ENCODE measurements at regions not wholly inside any gene's neighbourhood (a gene's known extent, or its start where the extent isn't known, plus 50 kb on each side); places are given as distances from the start of the nearest gene placed in this dataset.
A peak's percentile ranks its signal among the peaks of the same experiment; 100 is the strongest.
"Not testable (repeated sequence)": the region's sequence is repeated elsewhere in the genome, so short reads cannot be mapped to it uniquely, and the experiment has no call there.

- no peaks in the 10 kb centered on the region for H3K9me3 ChIP-seq (ENCODE audit: control insufficient read depth, low read length)
- no peak overlapping the region for H3K4me3 ChIP-seq (ENCODE audit: extremely low read depth, insufficient read depth, low read length, poor library complexity, severe bottlenecking)
- H3K36me3 ChIP-seq (ENCODE audit: control insufficient read depth, insufficient read depth, low read length), result no peaks in the 10 kb centered on the region
- peaks cover 4% of the 10 kb centered on the region for H3K4me1 ChIP-seq (ENCODE audit: control insufficient read depth, insufficient read depth, low read length, poor library complexity, severe bottlenecking)
- WGBS, 2 experiments (ENCODE audit: insufficient coverage in 2 of 2), result 65 to 78% methylated on average over 3 to 4 of the region's 5 CpGs
- H3K27ac ChIP-seq (ENCODE audit: low read depth, low read length, severe bottlenecking), result no peak overlapping the region
Observed at GRCh38 chr10:34908481-34908880, 93.4 kb upstream of the PARD3 start.

GRCh38 chr10:34907743-34908430 is 92.8 kb upstream of the PARD3 start:
- H3K9me3 ChIP-seq (ENCODE audit: control insufficient read depth, low read length), result no peaks in the 10 kb centered on the region
- peaks cover 4% of the 10 kb centered on the region for H3K4me1 ChIP-seq (ENCODE audit: control insufficient read depth, insufficient read depth, low read length, poor library complexity, severe bottlenecking)
- 79% methylated on average over 3 of the region's 5 CpGs; no CpG with 5 or more reads in 1 of the 2 experiments for WGBS, 2 experiments (ENCODE audit: insufficient coverage in 2 of 2)
- no peaks in the 10 kb centered on the region for H3K36me3 ChIP-seq (ENCODE audit: control insufficient read depth, insufficient read depth, low read length)
- no peak overlapping the region for H3K27ac ChIP-seq (ENCODE audit: low read depth, low read length, severe bottlenecking)
- no peak overlapping the region for H3K4me3 ChIP-seq (ENCODE audit: extremely low read depth, insufficient read depth, low read length, poor library complexity, severe bottlenecking)

GRCh38 chr10:34906067-34906965 is 91.2 kb upstream of the PARD3 start:
- no peak overlapping the region for H3K27ac ChIP-seq (ENCODE audit: low read depth, low read length, severe bottlenecking)
- H3K9me3 ChIP-seq (ENCODE audit: control insufficient read depth, low read length), result no peaks in the 10 kb centered on the region
- WGBS, 2 experiments (ENCODE audit: insufficient coverage in 2 of 2), result 84 to 87% methylated on average over 27 to 28 of the region's 29 CpGs
- H3K4me1 ChIP-seq (ENCODE audit: control insufficient read depth, insufficient read depth, low read length, poor library complexity, severe bottlenecking), result peaks cover 4% of the 10 kb centered on the region
- no peaks in the 10 kb centered on the region for H3K36me3 ChIP-seq (ENCODE audit: control insufficient read depth, insufficient read depth, low read length)
- no peak overlapping the region for H3K4me3 ChIP-seq (ENCODE audit: extremely low read depth, insufficient read depth, low read length, poor library complexity, severe bottlenecking)

GRCh38 chr10:34905200-34905927 is 90.3 kb upstream of the PARD3 start:
- H3K9me3 ChIP-seq (ENCODE audit: control insufficient read depth, low read length), result no peaks in the 10 kb centered on the region
- 88 to 91% methylated on average over 7 to 8 of the region's 9 CpGs for WGBS, 2 experiments (ENCODE audit: insufficient coverage in 2 of 2)
- H3K27ac ChIP-seq (ENCODE audit: low read depth, low read length, severe bottlenecking), result peak overlapping the region; percentile 25
- H3K4me3 ChIP-seq (ENCODE audit: extremely low read depth, insufficient read depth, low read length, poor library complexity, severe bottlenecking), result no peak overlapping the region
- no peaks in the 10 kb centered on the region for H3K36me3 ChIP-seq (ENCODE audit: control insufficient read depth, insufficient read depth, low read length)
- peaks cover 4% of the 10 kb centered on the region for H3K4me1 ChIP-seq (ENCODE audit: control insufficient read depth, insufficient read depth, low read length, poor library complexity, severe bottlenecking)

- WGBS, 2 experiments (ENCODE audit: insufficient coverage in 2 of 2), result 91% methylated on average over 4 to 6 of the region's 6 CpGs
- no peaks in the 10 kb centered on the region for H3K36me3 ChIP-seq (ENCODE audit: control insufficient read depth, insufficient read depth, low read length)
- H3K4me1 ChIP-seq (ENCODE audit: control insufficient read depth, insufficient read depth, low read length, poor library complexity, severe bottlenecking), result peaks cover 4% of the 10 kb centered on the region
- H3K4me3 ChIP-seq (ENCODE audit: extremely low read depth, insufficient read depth, low read length, poor library complexity, severe bottlenecking), result no peak overlapping the region
- no peak overlapping the region for H3K27ac ChIP-seq (ENCODE audit: low read depth, low read length, severe bottlenecking)
- no peaks in the 10 kb centered on the region for H3K9me3 ChIP-seq (ENCODE audit: control insufficient read depth, low read length)
Observed at GRCh38 chr10:34904191-34904590, 89.1 kb upstream of the PARD3 start.

GRCh38 chr10:34899161-34899560 is 84.1 kb upstream of the PARD3 start:
- Histone ChIP-seq H3K36me3 (ENCODE audit: control insufficient read depth, insufficient read depth, low read length) (no peaks in the 10 kb centered on the region), H3K9me3 (ENCODE audit: control insufficient read depth, low read length) (no peaks in the 10 kb centered on the region), H3K4me3 (ENCODE audit: extremely low read depth, insufficient read depth, low read length, poor library complexity, severe bottlenecking) (no peak overlapping the region), H3K27ac (ENCODE audit: low read depth, low read length, severe bottlenecking) (no peak overlapping the region), H3K4me1 (ENCODE audit: control insufficient read depth, insufficient read depth, low read length, poor library complexity, severe bottlenecking) (no peaks in the 10 kb centered on the region)
- WGBS, 2 experiments (ENCODE audit: insufficient coverage in 2 of 2), result 93 to 95% methylated on average over 6 to 7 of the region's 8 CpGs

- H3K27ac ChIP-seq (ENCODE audit: low read depth, low read length, severe bottlenecking), result no peak overlapping the region
- H3K36me3 ChIP-seq (ENCODE audit: control insufficient read depth, insufficient read depth, low read length), result no peaks in the 10 kb centered on the region
- no peak overlapping the region for H3K4me3 ChIP-seq (ENCODE audit: extremely low read depth, insufficient read depth, low read length, poor library complexity, severe bottlenecking)
- H3K4me1 ChIP-seq (ENCODE audit: control insufficient read depth, insufficient read depth, low read length, poor library complexity, severe bottlenecking), result no peaks in the 10 kb centered on the region
- no peaks in the 10 kb centered on the region for H3K9me3 ChIP-seq (ENCODE audit: control insufficient read depth, low read length)
- WGBS, 2 experiments (ENCODE audit: insufficient coverage in 2 of 2), result 67 to 100% methylated on average over 2 to 3 of the region's 3 CpGs
Observed at GRCh38 chr10:34895977-34896376, 80.9 kb upstream of the PARD3 start.

- not testable (repeated sequence) for H3K9me3 ChIP-seq (ENCODE audit: control insufficient read depth, low read length); H3K36me3 ChIP-seq (ENCODE audit: control insufficient read depth, insufficient read depth, low read length); H3K4me1 ChIP-seq (ENCODE audit: control insufficient read depth, insufficient read depth, low read length, poor library complexity, severe bottlenecking); H3K27ac ChIP-seq (ENCODE audit: low read depth, low read length, severe bottlenecking); H3K4me3 ChIP-seq (ENCODE audit: extremely low read depth, insufficient read depth, low read length, poor library complexity, severe bottlenecking)
- 93 to 100% methylated on average over 2 of the region's 3 CpGs for WGBS, 2 experiments (ENCODE audit: insufficient coverage in 2 of 2)
Observed at GRCh38 chr10:34895046-34895445, 80.0 kb upstream of the PARD3 start.

- H3K4me1 ChIP-seq (ENCODE audit: control insufficient read depth, insufficient read depth, low read length, poor library complexity, severe bottlenecking); H3K4me3 ChIP-seq (ENCODE audit: extremely low read depth, insufficient read depth, low read length, poor library complexity, severe bottlenecking); H3K36me3 ChIP-seq (ENCODE audit: control insufficient read depth, insufficient read depth, low read length); H3K9me3 ChIP-seq (ENCODE audit: control insufficient read depth, low read length); H3K27ac ChIP-seq (ENCODE audit: low read depth, low read length, severe bottlenecking): not testable (repeated sequence)
- 92 to 100% methylated on average over 5 to 6 of the region's 6 CpGs for WGBS, 2 experiments (ENCODE audit: insufficient coverage in 2 of 2)
Observed at GRCh38 chr10:34892521-34892920, 77.4 kb upstream of the PARD3 start.

GRCh38 chr10:34890939-34891338 is 75.8 kb upstream of the PARD3 start:
- H3K4me1 ChIP-seq (ENCODE audit: control insufficient read depth, insufficient read depth, low read length, poor library complexity, severe bottlenecking), result no peaks in the 10 kb centered on the region
- no peak overlapping the region for H3K4me3 ChIP-seq (ENCODE audit: extremely low read depth, insufficient read depth, low read length, poor library complexity, severe bottlenecking)
- H3K9me3 ChIP-seq (ENCODE audit: control insufficient read depth, low read length), result no peaks in the 10 kb centered on the region
- WGBS, 2 experiments (ENCODE audit: insufficient coverage in 2 of 2), result 27 to 38% methylated on average over 1 of the region's 2 CpGs
- H3K36me3 ChIP-seq (ENCODE audit: control insufficient read depth, insufficient read depth, low read length), result no peaks in the 10 kb centered on the region
- H3K27ac ChIP-seq (ENCODE audit: low read depth, low read length, severe bottlenecking), result no peak overlapping the region
